ENCODE measurements at regions not wholly inside any gene's neighbourhood (a gene's known extent, or its start where the extent isn't known, plus 50 kb on each side); places are given as distances from the start of the nearest gene placed in this dataset.

DNA sequence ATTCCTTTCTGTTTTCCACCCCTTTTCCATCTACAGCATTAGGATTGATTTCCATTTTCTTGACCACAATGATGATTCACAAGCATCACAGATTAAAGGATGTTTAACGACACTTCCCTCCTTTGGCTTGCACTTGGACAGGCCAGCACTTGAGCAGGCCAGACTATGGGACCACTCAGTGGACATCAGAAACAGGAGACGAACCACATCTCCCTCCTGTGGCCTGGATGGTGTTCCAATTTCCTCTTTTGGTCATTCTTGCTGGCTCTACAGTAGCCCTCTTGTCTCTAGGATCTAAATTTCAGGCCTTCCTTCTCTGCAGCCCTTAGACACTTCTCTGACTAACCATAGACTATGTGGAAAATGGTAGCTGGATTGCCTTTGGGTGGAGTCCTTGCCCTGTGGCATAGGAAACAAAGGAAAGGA, 78.8 kb upstream of the BOC start:
- peaks cover 0 to 2% (median 0%) of the 10 kb centered on the region in 3 experiments; a peak in 1 of 7 replicates for H3K36me3 Mint-ChIP-seq (ENCODE audit: insufficient read depth in 1 of 3, low read depth in 3 of 3)
- Histone ChIP-seq H3K56ac (ENCODE audit: insufficient read length, low read depth, low read length) (no peak overlapping the region), H3K79me1 (ENCODE audit: insufficient read depth, low read depth, low read length, poor library complexity, severe bottlenecking) (no peaks in the 10 kb centered on the region), H2BK15ac (ENCODE audit: low read depth, low read length) (no peak overlapping the region), H3K23me2 (ENCODE audit: insufficient read length, low read depth, low read length, poor library complexity, severe bottlenecking) (no peaks in the 10 kb centered on the region), H3K4me1 (ENCODE audit: insufficient read depth, low read length) (no peaks in the 10 kb centered on the region), H2BK120ac (ENCODE audit: low read depth, low read length, poor library complexity, severe bottlenecking) (no peak overlapping the region), H3K14ac (ENCODE audit: insufficient read depth, low read length) (no peak overlapping the region), H3K23ac (ENCODE audit: insufficient read length, low read depth, low read length) (no peak overlapping the region), H2BK12ac (ENCODE audit: insufficient read length, low read depth, low read length) (no peak overlapping the region), H3T11ph (ENCODE audit: low read length) (no peak overlapping the region), H2BK5ac (ENCODE audit: insufficient read length, low read length) (no peak overlapping the region), H3K18ac (ENCODE audit: insufficient read length, low read depth, low read length) (no peak overlapping the region), H4K91ac (ENCODE audit: insufficient read length, low read depth, low read length) (no peak overlapping the region), H3K4ac (ENCODE audit: low read depth, low read length) (no peak overlapping the region), H3K9ac (ENCODE audit: extremely low read depth, insufficient read length, low read length) (no peak overlapping the region), H3K4me2 (ENCODE audit: insufficient read depth, insufficient read length, low read length) (no peak overlapping the region), H2AK5ac (ENCODE audit: insufficient read length, low read length) (no peak overlapping the region), H2AFZ (ENCODE audit: low read length) (no peak overlapping the region), H3K9me3 (ENCODE audit: control insufficient read depth, low read depth, low read length) (no peaks in the 10 kb centered on the region), H3K79me2 (ENCODE audit: insufficient read depth, low read length) (no peaks in the 10 kb centered on the region), H4K8ac (replicated peaks; ENCODE audit: insufficient read length, low read depth, low read length) (no peak overlapping the region), H3K27me3 (ENCODE audit: insufficient read depth, low read length) (no peaks in the 10 kb centered on the region), H3K27ac (ENCODE audit: insufficient read length, low read depth, low read length) (no peak overlapping the region), H2BK20ac (ENCODE audit: low read depth, low read length, poor library complexity, severe bottlenecking) (no peak overlapping the region), H4K20me1 (ENCODE audit: control insufficient read depth, insufficient read depth, insufficient read length) (no peaks in the 10 kb centered on the region), H4K5ac (ENCODE audit: insufficient read length, low read depth, low read length) (no peak overlapping the region)
- peaks cover 10 to 25% of the 10 kb centered on the region in 2 experiments for H3K4me1 Mint-ChIP-seq
- no peaks in the 10 kb centered on the region for H3K27me3 Mint-ChIP-seq (ENCODE audit: low read depth)
- no peak for DNase-seq
- peaks cover 0 to 2% of the 10 kb centered on the region in 2 experiments; a peak in 1 of 5 replicates for H3K9me3 Mint-ChIP-seq
- no CpG with 5 or more reads among the region's 2 CpGs for WGBS (ENCODE audit: extremely low coverage, insufficient read length, low lambda C conversion rate)
- TF ChIP-seq, protein P1, sequence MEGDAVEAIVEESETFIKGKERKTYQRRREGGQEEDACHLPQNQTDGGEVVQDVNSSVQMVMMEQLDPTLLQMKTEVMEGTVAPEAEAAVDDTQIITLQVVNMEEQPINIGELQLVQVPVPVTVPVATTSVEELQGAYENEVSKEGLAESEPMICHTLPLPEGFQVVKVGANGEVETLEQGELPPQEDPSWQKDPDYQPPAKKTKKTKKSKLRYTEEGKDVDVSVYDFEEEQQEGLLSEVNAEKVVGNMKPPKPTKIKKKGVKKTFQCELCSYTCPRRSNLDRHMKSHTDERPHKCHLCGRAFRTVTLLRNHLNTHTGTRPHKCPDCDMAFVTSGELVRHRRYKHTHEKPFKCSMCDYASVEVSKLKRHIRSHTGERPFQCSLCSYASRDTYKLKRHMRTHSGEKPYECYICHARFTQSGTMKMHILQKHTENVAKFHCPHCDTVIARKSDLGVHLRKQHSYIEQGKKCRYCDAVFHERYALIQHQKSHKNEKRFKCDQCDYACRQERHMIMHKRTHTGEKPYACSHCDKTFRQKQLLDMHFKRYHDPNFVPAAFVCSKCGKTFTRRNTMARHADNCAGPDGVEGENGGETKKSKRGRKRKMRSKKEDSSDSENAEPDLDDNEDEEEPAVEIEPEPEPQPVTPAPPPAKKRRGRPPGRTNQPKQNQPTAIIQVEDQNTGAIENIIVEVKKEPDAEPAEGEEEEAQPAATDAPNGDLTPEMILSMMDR (conservative IDR thresholded peaks at IDR 0.05) = no peak
- no peak overlapping the region for H3K4me3 Mint-ChIP-seq
- no peak overlapping the region for H3K27ac Mint-ChIP-seq
